D721Med (cell line): ENCODE measurements at regions not wholly inside any gene's neighbourhood (a gene's known extent, or its start where the extent isn't known, plus 50 kb on each side); places are given as distances from the start of the nearest gene placed in this dataset.
A peak's percentile ranks its signal among the peaks of the same experiment; 100 is the strongest.

Experiments
- DNase-seq: peaks from one replicate; pipeline ENCODE4 v3.0.0; 2011; ENCODE audit warnings: low spot score; ENCODE audit not compliant: insufficient read length
- FAIRE-seq: peaks from 2 replicates; lab custom pipeline; 2011; peaks lifted over from hg19 to GRCh38; lab: Jason Lieb, UNC
- TF ChIP-seq, protein P1 (sequence below): IDR thresholded peaks from 2 replicates; pipeline ENCODE4 v1.5.1; 2012; ENCODE audit warnings: mild to moderate bottlenecking, control low read depth; ENCODE audit not compliant: insufficient read depth; ENCODE audit errors: missing control alignments

- FAIRE-seq = no peak
- DNase-seq = no peak
- TF ChIP-seq, protein P1, sequence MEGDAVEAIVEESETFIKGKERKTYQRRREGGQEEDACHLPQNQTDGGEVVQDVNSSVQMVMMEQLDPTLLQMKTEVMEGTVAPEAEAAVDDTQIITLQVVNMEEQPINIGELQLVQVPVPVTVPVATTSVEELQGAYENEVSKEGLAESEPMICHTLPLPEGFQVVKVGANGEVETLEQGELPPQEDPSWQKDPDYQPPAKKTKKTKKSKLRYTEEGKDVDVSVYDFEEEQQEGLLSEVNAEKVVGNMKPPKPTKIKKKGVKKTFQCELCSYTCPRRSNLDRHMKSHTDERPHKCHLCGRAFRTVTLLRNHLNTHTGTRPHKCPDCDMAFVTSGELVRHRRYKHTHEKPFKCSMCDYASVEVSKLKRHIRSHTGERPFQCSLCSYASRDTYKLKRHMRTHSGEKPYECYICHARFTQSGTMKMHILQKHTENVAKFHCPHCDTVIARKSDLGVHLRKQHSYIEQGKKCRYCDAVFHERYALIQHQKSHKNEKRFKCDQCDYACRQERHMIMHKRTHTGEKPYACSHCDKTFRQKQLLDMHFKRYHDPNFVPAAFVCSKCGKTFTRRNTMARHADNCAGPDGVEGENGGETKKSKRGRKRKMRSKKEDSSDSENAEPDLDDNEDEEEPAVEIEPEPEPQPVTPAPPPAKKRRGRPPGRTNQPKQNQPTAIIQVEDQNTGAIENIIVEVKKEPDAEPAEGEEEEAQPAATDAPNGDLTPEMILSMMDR = no peak
These were observed 77.8 kb upstream of the MYL2 start for GRCh38 chr12:110998165-110998564.

DNA sequence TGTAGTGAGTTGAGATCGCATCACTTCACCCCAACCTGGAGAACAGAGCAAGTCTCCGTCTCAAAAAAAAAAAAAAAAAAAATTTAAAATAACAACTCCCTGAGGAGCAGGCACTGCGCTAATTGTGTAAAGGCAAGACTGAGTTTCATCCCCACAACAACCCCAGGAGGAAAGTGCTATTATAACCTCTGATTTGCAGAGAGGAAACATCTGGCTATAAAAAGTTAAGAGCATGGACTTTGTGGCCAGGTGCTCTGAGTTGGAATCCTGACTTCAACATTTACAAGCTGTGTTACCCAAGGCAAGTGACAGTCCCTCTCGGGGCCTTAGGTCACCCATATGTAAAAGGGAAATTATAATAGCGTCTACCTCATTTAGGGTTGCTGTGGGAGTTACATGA, 76.0 kb upstream of the MYL2 start:
- DNase-seq (no peak), FAIRE-seq (no peak)
- TF ChIP-seq, protein P1 = no peak

DNA sequence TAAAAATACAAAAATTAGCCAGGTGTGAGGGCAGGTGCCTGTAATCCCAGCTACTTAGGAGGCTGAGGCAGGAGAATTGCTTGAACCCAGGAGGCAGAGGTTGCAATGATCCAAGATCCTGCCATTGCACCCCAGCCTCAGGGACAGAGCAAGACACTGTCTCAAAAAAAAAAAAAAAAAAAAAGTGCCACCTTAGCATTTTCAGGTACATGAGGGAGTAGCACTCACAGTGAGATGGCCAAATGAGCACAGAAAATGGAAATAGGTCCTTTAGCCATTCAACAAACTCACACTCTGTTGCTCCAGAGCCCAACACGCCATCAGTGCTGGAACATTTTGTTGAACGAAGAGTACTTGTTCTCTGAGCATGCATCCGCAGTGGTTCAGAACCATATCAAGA, 75.2 kb upstream of the MYL2 start:
- TF ChIP-seq, protein P1 = no peak
- DNase-seq (no peak), FAIRE-seq (no peak)

GRCh38 chr12:110995016-110995415, 74.6 kb upstream of the MYL2 start:
- TF ChIP-seq, protein P1 = no peak
- DNase-seq (no peak), FAIRE-seq (no peak)

GRCh38 chr12:110993434-110993833, 73.1 kb upstream of the MYL2 start:
- TF ChIP-seq, protein P1 = no peak
- DNase-seq = no peak
- FAIRE-seq = no peak

DNA sequence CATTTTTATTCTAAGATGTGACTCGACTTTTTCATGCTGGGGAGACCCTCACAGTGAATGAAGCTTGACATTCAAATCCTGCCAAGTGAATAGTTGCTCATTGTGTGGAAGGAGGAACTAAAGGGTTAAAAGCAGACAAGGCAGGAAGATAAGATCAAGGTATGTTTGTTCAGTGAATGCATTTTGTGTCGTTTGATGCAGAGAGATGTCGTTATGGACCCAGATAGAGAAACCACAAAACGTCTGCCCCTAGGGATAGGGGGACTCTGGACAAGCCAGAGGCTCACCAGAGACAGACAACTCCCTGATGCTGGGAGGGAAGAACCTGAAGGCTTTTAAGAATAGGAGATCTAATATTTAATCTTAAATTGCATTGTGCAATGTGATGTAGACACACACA, 72.5 kb upstream of the MYL2 start:
- peak; percentile 11 for FAIRE-seq
- TF ChIP-seq, protein P1 = no peak
- DNase-seq = no peak

DNA sequence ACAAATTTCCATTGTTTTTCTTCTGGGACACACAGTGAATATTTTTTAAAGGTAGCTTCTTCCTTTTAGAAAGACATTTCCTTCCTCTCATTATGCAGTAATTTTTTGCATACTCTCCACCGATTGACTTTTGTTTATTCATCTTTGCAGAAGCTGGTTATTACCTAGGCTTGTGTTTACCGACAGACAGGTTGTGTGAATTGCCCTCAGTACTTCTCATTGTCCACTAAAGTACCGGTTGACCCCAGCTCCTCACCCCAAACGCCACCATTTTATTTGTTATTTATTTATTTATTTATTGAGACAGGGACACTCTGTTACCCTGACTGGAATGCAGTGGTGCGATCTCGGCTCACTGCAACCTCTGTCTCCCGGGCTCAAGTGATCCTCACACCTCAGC, 63.4 kb upstream of the MYL2 start:
- DNase-seq (no peak), FAIRE-seq (no peak)
- TF ChIP-seq, protein P1 = no peak
